Endothelial cell (in vitro differentiated cells): ENCODE measurements at regions not wholly inside any gene's neighbourhood (a gene's known extent, or its start where the extent isn't known, plus 50 kb on each side); places are given as distances from the start of the nearest gene placed in this dataset.

Source experiments
- DNase-seq: peaks from one replicate; pipeline ENCODE4 v3.0.0; 2021; ENCODE audit warnings: low spot score
- H3K27ac Mint-ChIP-seq: one replicate; pipeline ENCODE4 v1.8.0; 2021; ENCODE audit warnings: mixed read lengths, inconsistent platforms; ENCODE audit not compliant: unreplicated experiment
- H3K27me3 Mint-ChIP-seq: one replicate; pipeline ENCODE4 v1.8.0; 2021; ENCODE audit warnings: mild to moderate bottlenecking, moderate library complexity, mixed read lengths, inconsistent platforms; ENCODE audit not compliant: unreplicated experiment
- H3K36me3 Mint-ChIP-seq: one replicate; pipeline ENCODE4 v1.8.0; 2021; ENCODE audit warnings: mild to moderate bottlenecking, low read depth, mixed read lengths, inconsistent platforms; ENCODE audit not compliant: unreplicated experiment
- H3K4me1 Mint-ChIP-seq: one replicate; pipeline ENCODE4 v1.8.0; 2021; ENCODE audit warnings: mild to moderate bottlenecking, mixed read lengths, inconsistent platforms; ENCODE audit not compliant: unreplicated experiment
- H3K4me3 Mint-ChIP-seq: one replicate; pipeline ENCODE4 v1.8.0; 2021; ENCODE audit warnings: mild to moderate bottlenecking, mixed read lengths, inconsistent platforms; ENCODE audit not compliant: unreplicated experiment
- H3K9me3 Mint-ChIP-seq: one replicate; pipeline ENCODE4 v1.8.0; 2021; ENCODE audit warnings: mixed read lengths, inconsistent platforms; ENCODE audit not compliant: unreplicated experiment
- CTCF ChIP-seq: fragments of 200-600 bp; sonication (generic); IDR thresholded peaks from one replicate; pipeline ENCODE4 v1.5.0; 2021; ENCODE audit warnings: antibody characterized with exemption; ENCODE audit not compliant: unreplicated experiment

GRCh38 chr5:115064380-115064779 is 105.3 kb downstream of the TRIM36 start:
- Mint-ChIP-seq H3K9me3 (no peaks in the 10 kb centered on the region), H3K4me1 (no peaks in the 10 kb centered on the region), H3K36me3 (no peaks in the 10 kb centered on the region), H3K4me3 (no peak overlapping the region), H3K27me3 (peaks cover 2% of the 10 kb centered on the region), H3K27ac (no peak overlapping the region)
- no peak for DNase-seq
- no peak for TF ChIP-seq CTCF

GRCh38 chr5:115054387-115054951 is 115.2 kb downstream of the TRIM36 start:
- no peaks in the 10 kb centered on the region for H3K36me3 Mint-ChIP-seq
- no peaks in the 10 kb centered on the region for H3K9me3 Mint-ChIP-seq
- DNase-seq, result no peak
- H3K4me1 Mint-ChIP-seq, result no peaks in the 10 kb centered on the region
- H3K27me3 Mint-ChIP-seq, result peaks cover 1% of the 10 kb centered on the region
- TF ChIP-seq CTCF, result no peak
- H3K4me3 Mint-ChIP-seq, result no peak overlapping the region
- H3K27ac Mint-ChIP-seq, result no peak overlapping the region

GRCh38 chr5:115052948-115053347 is 116.8 kb downstream of the TRIM36 start:
- Mint-ChIP-seq H3K27ac (no peak overlapping the region), H3K4me3 (no peak overlapping the region), H3K9me3 (no peaks in the 10 kb centered on the region), H3K4me1 (no peaks in the 10 kb centered on the region), H3K36me3 (no peaks in the 10 kb centered on the region), H3K27me3 (peaks cover 2% of the 10 kb centered on the region)
- TF ChIP-seq CTCF, result no peak
- no peak for DNase-seq

GRCh38 chr5:115050866-115051265 is 118.8 kb downstream of the TRIM36 start:
- H3K27ac Mint-ChIP-seq, result no peak overlapping the region
- DNase-seq, result no peak
- H3K4me1 Mint-ChIP-seq, result no peaks in the 10 kb centered on the region
- H3K4me3 Mint-ChIP-seq, result no peak overlapping the region
- TF ChIP-seq CTCF, result no peak
- H3K36me3 Mint-ChIP-seq, result no peaks in the 10 kb centered on the region
- peaks cover 2% of the 10 kb centered on the region for H3K27me3 Mint-ChIP-seq
- no peaks in the 10 kb centered on the region for H3K9me3 Mint-ChIP-seq

GRCh38 chr5:115033861-115034260 is 135.8 kb downstream of the TRIM36 start:
- Mint-ChIP-seq H3K9me3 (peaks cover 4% of the 10 kb centered on the region), H3K4me1 (no peaks in the 10 kb centered on the region), H3K27me3 (peaks cover 6% of the 10 kb centered on the region), H3K36me3 (no peaks in the 10 kb centered on the region), H3K4me3 (no peak overlapping the region), H3K27ac (no peak overlapping the region)
- peak; percentile 13 for DNase-seq
- TF ChIP-seq CTCF, result no peak
